ENCODE measurements at regions not wholly inside any gene's neighbourhood (a gene's known extent, or its start where the extent isn't known, plus 50 kb on each side); places are given as distances from the start of the nearest gene placed in this dataset.
"Not testable (repeated sequence)": the region's sequence is repeated elsewhere in the genome, so short reads cannot be mapped to it uniquely, and the experiment has no call there.

DNA sequence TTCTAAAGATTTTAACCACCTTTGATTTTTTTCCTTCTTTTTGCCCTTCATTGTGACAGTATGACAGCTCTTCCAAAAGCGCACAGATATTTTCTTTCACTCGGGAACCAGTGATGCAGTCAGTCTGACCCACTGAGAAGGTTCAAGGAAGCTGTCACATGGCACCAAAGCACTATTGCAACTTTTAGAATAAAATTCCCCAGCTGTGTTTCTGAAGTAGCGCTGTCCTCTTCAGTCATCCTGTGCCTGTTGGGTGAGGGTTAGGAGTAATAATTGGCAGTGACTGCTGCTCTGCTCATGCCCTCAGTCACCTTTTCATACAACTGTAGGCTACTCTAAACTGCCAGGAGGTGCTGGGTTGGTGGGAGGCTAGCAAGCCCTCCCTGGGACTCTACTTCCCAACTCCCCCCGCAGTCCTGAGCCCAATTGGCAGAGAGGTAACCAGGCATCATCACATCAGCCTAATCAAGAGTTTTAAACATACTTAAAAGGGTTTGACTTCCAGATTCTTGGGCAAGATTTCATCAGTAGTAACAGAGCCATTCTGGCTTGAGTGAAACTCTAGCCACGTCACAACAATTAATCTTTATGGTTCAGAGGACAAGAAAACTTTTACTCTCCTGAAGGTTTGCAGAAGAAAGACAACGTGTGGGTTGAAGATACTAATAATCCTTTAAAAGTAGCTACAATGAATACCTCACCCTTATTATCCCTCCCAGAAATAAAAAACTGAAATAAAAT, 473.3 kb downstream of the FBXO15 start:
- TF ChIP-seq, protein P1, sequence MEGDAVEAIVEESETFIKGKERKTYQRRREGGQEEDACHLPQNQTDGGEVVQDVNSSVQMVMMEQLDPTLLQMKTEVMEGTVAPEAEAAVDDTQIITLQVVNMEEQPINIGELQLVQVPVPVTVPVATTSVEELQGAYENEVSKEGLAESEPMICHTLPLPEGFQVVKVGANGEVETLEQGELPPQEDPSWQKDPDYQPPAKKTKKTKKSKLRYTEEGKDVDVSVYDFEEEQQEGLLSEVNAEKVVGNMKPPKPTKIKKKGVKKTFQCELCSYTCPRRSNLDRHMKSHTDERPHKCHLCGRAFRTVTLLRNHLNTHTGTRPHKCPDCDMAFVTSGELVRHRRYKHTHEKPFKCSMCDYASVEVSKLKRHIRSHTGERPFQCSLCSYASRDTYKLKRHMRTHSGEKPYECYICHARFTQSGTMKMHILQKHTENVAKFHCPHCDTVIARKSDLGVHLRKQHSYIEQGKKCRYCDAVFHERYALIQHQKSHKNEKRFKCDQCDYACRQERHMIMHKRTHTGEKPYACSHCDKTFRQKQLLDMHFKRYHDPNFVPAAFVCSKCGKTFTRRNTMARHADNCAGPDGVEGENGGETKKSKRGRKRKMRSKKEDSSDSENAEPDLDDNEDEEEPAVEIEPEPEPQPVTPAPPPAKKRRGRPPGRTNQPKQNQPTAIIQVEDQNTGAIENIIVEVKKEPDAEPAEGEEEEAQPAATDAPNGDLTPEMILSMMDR (IDR thresholded peaks at IDR 0.05; ENCODE audit: partially characterized antibody, unreplicated experiment) = no peak
- H3K27me3 Mint-ChIP-seq (ENCODE audit: unreplicated experiment) = no peaks in the 10 kb centered on the region
- no peak for DNase-seq
- H3K27ac Mint-ChIP-seq (ENCODE audit: unreplicated experiment) = no peak overlapping the region
- H3K4me3 Mint-ChIP-seq (ENCODE audit: unreplicated experiment) = no peak overlapping the region
- no peaks in the 10 kb centered on the region for H3K36me3 Mint-ChIP-seq (ENCODE audit: unreplicated experiment)
- H3K9me3 Mint-ChIP-seq (ENCODE audit: unreplicated experiment) = no peaks in the 10 kb centered on the region
- H3K4me1 Mint-ChIP-seq (ENCODE audit: low read depth, unreplicated experiment) = no peaks in the 10 kb centered on the region

DNA sequence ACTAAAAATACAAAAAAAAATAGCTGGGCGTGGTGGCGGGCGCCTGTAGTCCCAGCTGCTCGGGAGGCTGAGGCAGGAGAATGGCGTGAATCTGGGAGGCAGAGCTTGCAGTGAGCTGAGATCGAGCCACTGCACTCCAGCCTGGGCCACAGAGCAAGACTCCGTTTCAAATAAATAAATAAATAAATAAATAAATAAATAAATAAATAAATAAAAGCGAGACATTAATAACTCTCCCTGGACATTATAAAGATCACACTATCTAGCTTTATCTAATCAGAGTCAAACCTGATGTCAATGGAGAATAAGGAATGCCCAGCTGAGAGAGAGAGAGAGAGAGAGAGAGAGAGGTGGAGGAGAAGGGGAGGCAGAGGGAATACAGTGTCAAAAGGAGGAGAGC, 476.2 kb downstream of the FBXO15 start:
- H3K36me3 Mint-ChIP-seq (ENCODE audit: unreplicated experiment); H3K27ac Mint-ChIP-seq (ENCODE audit: unreplicated experiment); H3K4me3 Mint-ChIP-seq (ENCODE audit: unreplicated experiment); H3K4me1 Mint-ChIP-seq (ENCODE audit: low read depth, unreplicated experiment); H3K9me3 Mint-ChIP-seq (ENCODE audit: unreplicated experiment); H3K27me3 Mint-ChIP-seq (ENCODE audit: unreplicated experiment); DNase-seq: not testable (repeated sequence)

DNA sequence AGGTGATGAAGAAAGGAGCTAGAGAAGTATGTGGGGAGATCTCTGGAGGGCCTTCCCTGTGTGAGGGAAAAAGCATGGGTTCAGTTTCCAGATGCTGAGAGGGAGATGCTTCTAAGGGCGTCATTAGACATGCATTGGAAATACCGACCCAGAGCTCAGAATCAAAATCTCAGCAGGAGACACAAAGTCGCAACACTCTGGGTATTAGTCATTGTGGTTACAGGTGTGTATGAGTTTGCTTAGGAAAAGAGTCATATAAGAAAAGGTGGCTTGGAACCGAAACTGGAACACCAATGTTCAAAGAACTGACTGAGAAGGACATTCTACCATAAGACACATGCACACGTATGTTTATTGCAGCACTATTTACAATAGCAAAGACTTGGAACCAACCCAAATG, 477.1 kb downstream of the FBXO15 start:
- H3K36me3 Mint-ChIP-seq (ENCODE audit: unreplicated experiment) = no peaks in the 10 kb centered on the region
- TF ChIP-seq, protein P1 (IDR thresholded peaks at IDR 0.05; ENCODE audit: partially characterized antibody, unreplicated experiment) = no peak
- H3K27me3 Mint-ChIP-seq (ENCODE audit: unreplicated experiment) = no peaks in the 10 kb centered on the region
- H3K27ac Mint-ChIP-seq (ENCODE audit: unreplicated experiment) = no peak overlapping the region
- no peaks in the 10 kb centered on the region for H3K4me1 Mint-ChIP-seq (ENCODE audit: low read depth, unreplicated experiment)
- no peaks in the 10 kb centered on the region for H3K9me3 Mint-ChIP-seq (ENCODE audit: unreplicated experiment)
- no peak for DNase-seq
- H3K4me3 Mint-ChIP-seq (ENCODE audit: unreplicated experiment) = no peak overlapping the region

DNA sequence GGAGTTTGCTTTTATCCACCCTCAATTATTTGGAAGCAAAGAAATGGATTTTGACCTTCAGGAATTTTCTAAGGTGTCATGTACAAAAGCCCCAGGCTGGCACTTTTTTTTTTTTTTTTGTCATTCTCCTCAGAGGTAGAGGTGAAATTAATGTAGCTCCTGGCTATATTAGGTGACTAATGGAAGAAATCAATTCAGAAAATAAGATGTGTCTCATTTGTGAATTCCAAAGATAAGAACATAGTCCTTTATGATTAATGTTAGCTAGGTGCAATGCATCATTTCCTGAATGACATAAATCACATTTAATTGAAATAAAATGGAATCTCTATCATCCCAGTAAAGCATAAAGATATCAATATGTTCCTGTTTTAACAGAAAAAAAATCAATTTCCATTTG, 477.6 kb downstream of the FBXO15 start:
- Mint-ChIP-seq H3K9me3 (ENCODE audit: unreplicated experiment) (no peaks in the 10 kb centered on the region), H3K27me3 (ENCODE audit: unreplicated experiment) (no peaks in the 10 kb centered on the region), H3K4me1 (ENCODE audit: low read depth, unreplicated experiment) (no peaks in the 10 kb centered on the region), H3K27ac (ENCODE audit: unreplicated experiment) (no peak overlapping the region), H3K36me3 (ENCODE audit: unreplicated experiment) (no peaks in the 10 kb centered on the region), H3K4me3 (ENCODE audit: unreplicated experiment) (no peak overlapping the region)
- no peak for DNase-seq
- TF ChIP-seq, protein P1 (IDR thresholded peaks at IDR 0.05; ENCODE audit: partially characterized antibody, unreplicated experiment) = no peak

DNA sequence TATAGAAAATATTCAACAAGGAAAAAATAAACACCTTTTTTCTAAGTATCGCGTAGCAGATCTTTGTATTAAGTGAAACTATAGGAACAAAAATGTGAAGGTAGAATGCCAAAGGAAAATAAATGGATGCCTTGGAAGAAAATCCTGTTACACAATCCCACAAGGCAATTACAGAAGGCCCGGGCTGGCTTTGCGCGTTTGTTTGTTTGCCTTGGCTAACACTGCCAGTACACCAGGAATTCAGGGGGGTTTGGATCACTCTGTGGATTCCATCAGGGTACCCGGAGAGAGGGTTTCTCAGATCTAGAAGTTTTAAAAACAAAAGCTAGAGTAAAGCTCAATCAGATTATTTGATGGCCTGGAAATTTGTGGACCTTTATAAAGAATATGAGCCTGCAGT, 478.3 kb downstream of the FBXO15 start:
- no peaks in the 10 kb centered on the region for H3K27me3 Mint-ChIP-seq (ENCODE audit: unreplicated experiment)
- no peak overlapping the region for H3K4me3 Mint-ChIP-seq (ENCODE audit: unreplicated experiment)
- no peaks in the 10 kb centered on the region for H3K9me3 Mint-ChIP-seq (ENCODE audit: unreplicated experiment)
- H3K36me3 Mint-ChIP-seq (ENCODE audit: unreplicated experiment) = no peaks in the 10 kb centered on the region
- H3K27ac Mint-ChIP-seq (ENCODE audit: unreplicated experiment) = no peak overlapping the region
- TF ChIP-seq, protein P1 (IDR thresholded peaks at IDR 0.05; ENCODE audit: partially characterized antibody, unreplicated experiment) = no peak
- H3K4me1 Mint-ChIP-seq (ENCODE audit: low read depth, unreplicated experiment) = no peaks in the 10 kb centered on the region
- DNase-seq = no peak

All from glutamatergic neuron (in vitro differentiated cells).